HEK293 (cell line): ENCODE measurements at regions not wholly inside any gene's neighbourhood (a gene's known extent, or its start where the extent isn't known, plus 50 kb on each side); places are given as distances from the start of the nearest gene placed in this dataset.

Experiments used
- REST ChIP-seq: fragments of 450-650 bp; formaldehyde crosslinking; IDR thresholded peaks from 2 replicates; pipeline ENCODE4 v1.5.1; 2016; ENCODE audit warnings: missing biosample characterization, missing genetic modification characterization
- TCF7L2 ChIP-seq: IDR thresholded peaks from 2 replicates; pipeline ENCODE4 v1.6.1; 2011; ENCODE audit warnings: low read depth, mild to moderate bottlenecking, inconsistent platforms, low read length, moderate library complexity, borderline replicate concordance
- TRIM28 ChIP-seq: IDR thresholded peaks from 2 replicates; pipeline ENCODE4 v1.6.1; 2011; ENCODE audit warnings: low read length, control low read depth, borderline replicate concordance
- ZBTB11 ChIP-seq: fragments of 450-650 bp; formaldehyde crosslinking; conservative IDR thresholded peaks from 2 replicates; pipeline ENCODE4 v1.5.1; 2016; ENCODE audit warnings: low read depth, missing biosample characterization, missing genetic modification characterization
- ZFP69B ChIP-seq: fragments of 450-650 bp; formaldehyde crosslinking; IDR thresholded peaks from 2 replicates; pipeline ENCODE4 v1.5.1; 2016; ENCODE audit warnings: missing biosample characterization, missing genetic modification characterization
- ZNF146 ChIP-seq: fragments of 450-650 bp; formaldehyde crosslinking; IDR thresholded peaks from 2 replicates; pipeline ENCODE4 v1.5.1; 2016; ENCODE audit warnings: missing biosample characterization, missing genetic modification characterization
- ZNF23 ChIP-seq: fragments of 450-650 bp; formaldehyde crosslinking; IDR thresholded peaks from 2 replicates; pipeline ENCODE4 v1.5.1; 2016; ENCODE audit warnings: missing biosample characterization, missing genetic modification characterization, borderline replicate concordance
- ZNF561 ChIP-seq: fragments of 450-650 bp; IDR thresholded peaks from 2 replicates; pipeline ENCODE4 v1.5.1; 2018; ENCODE audit warnings: missing biosample characterization, missing genetic modification characterization, borderline replicate concordance
- ZNF747 ChIP-seq: fragments of 450-650 bp; formaldehyde crosslinking; IDR thresholded peaks from 2 replicates; pipeline ENCODE4 v1.5.1; 2016; ENCODE audit warnings: missing biosample characterization, missing genetic modification characterization
- TF ChIP-seq, protein P1 (sequence below): fragments of 450-650 bp; formaldehyde crosslinking; IDR thresholded peaks from 2 replicates; pipeline ENCODE4 v1.5.1; 2016; ENCODE audit warnings: missing biosample characterization, missing genetic modification characterization
- TF ChIP-seq, protein P2 (sequence below): fragments of 450-650 bp; formaldehyde crosslinking; IDR thresholded peaks from 2 replicates; pipeline ENCODE4 v1.5.1; 2016; ENCODE audit warnings: missing biosample characterization, missing genetic modification characterization

GRCh38 chr17:79560527-79560926 is 50.3 kb downstream of the RBFOX3 start:
- TF ChIP-seq, protein P1, sequence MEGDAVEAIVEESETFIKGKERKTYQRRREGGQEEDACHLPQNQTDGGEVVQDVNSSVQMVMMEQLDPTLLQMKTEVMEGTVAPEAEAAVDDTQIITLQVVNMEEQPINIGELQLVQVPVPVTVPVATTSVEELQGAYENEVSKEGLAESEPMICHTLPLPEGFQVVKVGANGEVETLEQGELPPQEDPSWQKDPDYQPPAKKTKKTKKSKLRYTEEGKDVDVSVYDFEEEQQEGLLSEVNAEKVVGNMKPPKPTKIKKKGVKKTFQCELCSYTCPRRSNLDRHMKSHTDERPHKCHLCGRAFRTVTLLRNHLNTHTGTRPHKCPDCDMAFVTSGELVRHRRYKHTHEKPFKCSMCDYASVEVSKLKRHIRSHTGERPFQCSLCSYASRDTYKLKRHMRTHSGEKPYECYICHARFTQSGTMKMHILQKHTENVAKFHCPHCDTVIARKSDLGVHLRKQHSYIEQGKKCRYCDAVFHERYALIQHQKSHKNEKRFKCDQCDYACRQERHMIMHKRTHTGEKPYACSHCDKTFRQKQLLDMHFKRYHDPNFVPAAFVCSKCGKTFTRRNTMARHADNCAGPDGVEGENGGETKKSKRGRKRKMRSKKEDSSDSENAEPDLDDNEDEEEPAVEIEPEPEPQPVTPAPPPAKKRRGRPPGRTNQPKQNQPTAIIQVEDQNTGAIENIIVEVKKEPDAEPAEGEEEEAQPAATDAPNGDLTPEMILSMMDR (tag by site-specific recombination) = no peak
- no peak for TF ChIP-seq ZNF146 (tag by site-specific recombination)
- TF ChIP-seq TRIM28 = no peak
- no peak for TF ChIP-seq ZNF561 (tag by site-specific recombination)
- TF ChIP-seq ZBTB11 (tag by site-specific recombination) = no peak
- no peak for TF ChIP-seq ZFP69B (tag by site-specific recombination)
- no peak for TF ChIP-seq REST (tag by site-specific recombination)
- no peak for TF ChIP-seq TCF7L2
- TF ChIP-seq ZNF23 = no peak
- TF ChIP-seq ZNF747 (tag by site-specific recombination) = no peak
- TF ChIP-seq, protein P2, sequence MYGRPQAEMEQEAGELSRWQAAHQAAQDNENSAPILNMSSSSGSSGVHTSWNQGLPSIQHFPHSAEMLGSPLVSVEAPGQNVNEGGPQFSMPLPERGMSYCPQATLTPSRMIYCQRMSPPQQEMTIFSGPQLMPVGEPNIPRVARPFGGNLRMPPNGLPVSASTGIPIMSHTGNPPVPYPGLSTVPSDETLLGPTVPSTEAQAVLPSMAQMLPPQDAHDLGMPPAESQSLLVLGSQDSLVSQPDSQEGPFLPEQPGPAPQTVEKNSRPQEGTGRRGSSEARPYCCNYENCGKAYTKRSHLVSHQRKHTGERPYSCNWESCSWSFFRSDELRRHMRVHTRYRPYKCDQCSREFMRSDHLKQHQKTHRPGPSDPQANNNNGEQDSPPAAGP = no peak
